K562 (cell line): ENCODE measurements at regions not wholly inside any gene's neighbourhood (a gene's known extent, or its start where the extent isn't known, plus 50 kb on each side); places are given as distances from the start of the nearest gene placed in this dataset.

Source experiments
- ATF1 ChIP-seq, 2 experiments: fragments of 450-650 bp in 1 of 2; IDR thresholded peaks; 2 replicates each; pipeline ENCODE4 v1.6.1; 2016; ENCODE audit warnings: missing compliant biosample characterization in 1 of 2, missing genetic modification characterization in 1 of 2
- BCOR ChIP-seq: fragments of 450-650 bp; IDR thresholded peaks from 2 replicates; pipeline ENCODE4 v1.6.1; 2016
- CBX2 ChIP-seq: fragments of 200-600 bp; sonication (generic); IDR thresholded peaks from one replicate; pipeline ENCODE4 v1.6.1; 2012; ENCODE audit warnings: mild to moderate bottlenecking, low read length, inconsistent platforms; ENCODE audit not compliant: insufficient read depth, poor library complexity, severe bottlenecking
- CREM ChIP-seq: IDR thresholded peaks from 2 replicates; pipeline ENCODE4 v1.6.1; 2014; ENCODE audit warnings: antibody characterized with exemption, low read depth
- ELF4 ChIP-seq: fragments of 450-650 bp; formaldehyde crosslinking; IDR thresholded peaks from 2 replicates; pipeline ENCODE4 v1.4.0; 2022; ENCODE audit warnings: missing genetic modification characterization
- ESRRA ChIP-seq: fragments of 450-650 bp; IDR thresholded peaks from 2 replicates; pipeline ENCODE4 v1.6.1; 2014; ENCODE audit warnings: low read depth, mild to moderate bottlenecking, moderate library complexity, borderline replicate concordance
- HDAC8 ChIP-seq: fragments of 450-650 bp; IDR thresholded peaks from 2 replicates; pipeline ENCODE4 v1.6.1; 2016; ENCODE audit warnings: mild to moderate bottlenecking, missing genetic modification characterization, moderate library complexity, missing compliant biosample characterization
- KDM2B ChIP-seq: fragments of 250-450 bp; sonication (Bioruptor Pico); IDR thresholded peaks from 2 replicates; pipeline ENCODE4 v1.8.0; 2021; ENCODE audit warnings: mild to moderate bottlenecking, moderate library complexity
- KDM5B ChIP-seq: fragments of 200-600 bp; sonication (generic); IDR thresholded peaks from 2 replicates; pipeline ENCODE4 v1.6.1; 2012; ENCODE audit warnings: low read depth, mild to moderate bottlenecking, moderate library complexity, low read length, control low read depth, inconsistent platforms; ENCODE audit not compliant: insufficient replicate concordance
- NCOA1 ChIP-seq: fragments of 450-650 bp; IDR thresholded peaks from 2 replicates; pipeline ENCODE4 v1.6.1; 2016; ENCODE audit warnings: low read depth
- NFE2L1 ChIP-seq: fragments of 450-650 bp; IDR thresholded peaks from 2 replicates; pipeline ENCODE4 v1.6.1; 2016; ENCODE audit warnings: missing genetic modification characterization, low read depth, mild to moderate bottlenecking, missing compliant biosample characterization, moderate library complexity, borderline replicate concordance
- PRMT5 ChIP-seq: sonication (generic); formaldehyde crosslinking; IDR thresholded peaks from 2 replicates; pipeline ENCODE4 v1.5.0; 2020; ENCODE audit warnings: missing genetic modification reagents
- SMARCB1 ChIP-seq: IDR thresholded peaks from 2 replicates; pipeline ENCODE4 v1.6.1; 2011; ENCODE audit warnings: improper control_type of control experiment, low read depth; ENCODE audit not compliant: insufficient read length
- SNIP1 ChIP-seq: fragments of 450-650 bp; IDR thresholded peaks from 2 replicates; pipeline ENCODE4 v1.7.1; 2017; ENCODE audit warnings: low read depth, mild to moderate bottlenecking
- SRSF1 ChIP-seq: fragments of 200-400 bp; formaldehyde crosslinking; IDR thresholded peaks from 2 replicates; pipeline ENCODE4 v1.6.1; 2017; ENCODE audit warnings: mild to moderate bottlenecking, low read depth, low read length, moderate library complexity
- TEAD2 ChIP-seq: fragments of 450-650 bp; IDR thresholded peaks from 2 replicates; pipeline ENCODE4 v1.6.1; 2016; ENCODE audit warnings: missing genetic modification characterization, control low read depth, missing compliant biosample characterization
- TEAD4 ChIP-seq, 2 experiments: sonication (generic) in 1 of 2; formaldehyde crosslinking in 1 of 2; IDR thresholded peaks; 2 replicates each; pipeline versions ENCODE4 v1.6.1 to v1.8.0; 2012 to 2022; ENCODE audit warnings: borderline replicate concordance in 1 of 2, inconsistent platforms in 1 of 2, low read length in 1 of 2, mild to moderate bottlenecking in 1 of 2, missing genetic modification reagents in 1 of 2
- TGIF2 ChIP-seq: sonication (generic); formaldehyde crosslinking; IDR thresholded peaks from 2 replicates; pipeline ENCODE4 v1.8.1; 2022; ENCODE audit warnings: mild to moderate bottlenecking, missing genetic modification reagents, moderate library complexity
- ZNF217 ChIP-seq: sonication (generic); formaldehyde crosslinking; IDR thresholded peaks from 2 replicates; pipeline ENCODE4 v1.8.0; 2022; ENCODE audit warnings: mild to moderate bottlenecking, missing genetic modification reagents
- TF ChIP-seq, protein P1 (sequence below), 3 experiments: fragments of 200-800 bp in 1 of 3; fragments of 250-450 bp in 1 of 3; fragments of 450-650 bp in 1 of 3; sonication (Bioruptor Pico) in 1 of 3; sonication (Bioruptor generic) in 1 of 3; formaldehyde crosslinking in 1 of 3; IDR thresholded peaks; 2 replicates each; pipeline versions ENCODE4 v1.6.1 to v1.8.0; 2016 to 2022; ENCODE audit warnings: mild to moderate bottlenecking in 2 of 3, missing genetic modification characterization in 2 of 3, missing compliant biosample characterization in 1 of 3, moderate library complexity in 1 of 3
- TF ChIP-seq, protein P2 (sequence below): sonication (generic); formaldehyde crosslinking; IDR thresholded peaks from 2 replicates; pipeline ENCODE4 v1.5.0; 2020; ENCODE audit warnings: missing genetic modification reagents
- TF ChIP-seq, protein P3 (sequence below): fragments of 200-800 bp; sonication (Bioruptor generic); IDR thresholded peaks from 2 replicates; pipeline ENCODE4 v1.6.1; 2017; ENCODE audit warnings: missing genetic modification characterization, missing compliant biosample characterization

GRCh38 chr7:57203161-57203791, 71.0 kb upstream of the ZNF479 start (continued):
- TF ChIP-seq, protein P1, sequence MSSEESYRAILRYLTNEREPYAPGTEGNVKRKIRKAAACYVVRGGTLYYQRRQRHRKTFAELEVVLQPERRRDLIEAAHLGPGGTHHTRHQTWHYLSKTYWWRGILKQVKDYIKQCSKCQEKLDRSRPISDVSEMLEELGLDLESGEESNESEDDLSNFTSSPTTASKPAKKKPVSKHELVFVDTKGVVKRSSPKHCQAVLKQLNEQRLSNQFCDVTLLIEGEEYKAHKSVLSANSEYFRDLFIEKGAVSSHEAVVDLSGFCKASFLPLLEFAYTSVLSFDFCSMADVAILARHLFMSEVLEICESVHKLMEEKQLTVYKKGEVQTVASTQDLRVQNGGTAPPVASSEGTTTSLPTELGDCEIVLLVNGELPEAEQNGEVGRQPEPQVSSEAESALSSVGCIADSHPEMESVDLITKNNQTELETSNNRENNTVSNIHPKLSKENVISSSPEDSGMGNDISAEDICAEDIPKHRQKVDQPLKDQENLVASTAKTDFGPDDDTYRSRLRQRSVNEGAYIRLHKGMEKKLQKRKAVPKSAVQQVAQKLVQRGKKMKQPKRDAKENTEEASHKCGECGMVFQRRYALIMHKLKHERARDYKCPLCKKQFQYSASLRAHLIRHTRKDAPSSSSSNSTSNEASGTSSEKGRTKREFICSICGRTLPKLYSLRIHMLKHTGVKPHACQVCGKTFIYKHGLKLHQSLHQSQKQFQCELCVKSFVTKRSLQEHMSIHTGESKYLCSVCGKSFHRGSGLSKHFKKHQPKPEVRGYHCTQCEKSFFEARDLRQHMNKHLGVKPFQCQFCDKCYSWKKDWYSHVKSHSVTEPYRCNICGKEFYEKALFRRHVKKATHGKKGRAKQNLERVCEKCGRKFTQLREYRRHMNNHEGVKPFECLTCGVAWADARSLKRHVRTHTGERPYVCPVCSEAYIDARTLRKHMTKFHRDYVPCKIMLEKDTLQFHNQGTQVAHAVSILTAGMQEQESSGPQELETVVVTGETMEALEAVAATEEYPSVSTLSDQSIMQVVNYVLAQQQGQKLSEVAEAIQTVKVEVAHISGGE (CRISPR knock-in tag; IDR thresholded peaks at IDR 0.05), result no peak
- TF ChIP-seq CREM (peak; percentile 23; the same call in 1 of the 2 replicates), TGIF2 (no peak), KDM2B (CRISPR knock-in tag) (no peak), CBX2 (no peak), TEAD4 (IDR thresholded peaks at IDR 0.05; ENCODE audit: low read length) (no peak), TEAD4 (CRISPR knock-in tag; IDR thresholded peaks at IDR 0.05; ENCODE audit: borderline replicate concordance) (no peak), KDM5B (no peak), ATF1 (CRISPR knock-in tag; IDR thresholded peaks at IDR 0.05) (no peak), ATF1 (tag; IDR thresholded peaks at IDR 0.05) (peak; percentile 25; the same call in 1 of the 2 replicates), PRMT5 (no peak), SMARCB1 (no peak), ESRRA (no peak), HDAC8 (tag) (no peak), NCOA1 (no peak), SRSF1 (no peak), SNIP1 (no peak), ELF4 (no peak), ZNF217 (CRISPR knock-in tag) (no peak), NFE2L1 (tag) (no peak), TEAD2 (no peak), BCOR (no peak)
- TF ChIP-seq, protein P2, sequence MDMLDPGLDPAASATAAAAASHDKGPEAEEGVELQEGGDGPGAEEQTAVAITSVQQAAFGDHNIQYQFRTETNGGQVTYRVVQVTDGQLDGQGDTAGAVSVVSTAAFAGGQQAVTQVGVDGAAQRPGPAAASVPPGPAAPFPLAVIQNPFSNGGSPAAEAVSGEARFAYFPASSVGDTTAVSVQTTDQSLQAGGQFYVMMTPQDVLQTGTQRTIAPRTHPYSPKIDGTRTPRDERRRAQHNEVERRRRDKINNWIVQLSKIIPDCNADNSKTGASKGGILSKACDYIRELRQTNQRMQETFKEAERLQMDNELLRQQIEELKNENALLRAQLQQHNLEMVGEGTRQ (CRISPR knock-in tag), result peak; percentile 90
- TF ChIP-seq, protein P3, sequence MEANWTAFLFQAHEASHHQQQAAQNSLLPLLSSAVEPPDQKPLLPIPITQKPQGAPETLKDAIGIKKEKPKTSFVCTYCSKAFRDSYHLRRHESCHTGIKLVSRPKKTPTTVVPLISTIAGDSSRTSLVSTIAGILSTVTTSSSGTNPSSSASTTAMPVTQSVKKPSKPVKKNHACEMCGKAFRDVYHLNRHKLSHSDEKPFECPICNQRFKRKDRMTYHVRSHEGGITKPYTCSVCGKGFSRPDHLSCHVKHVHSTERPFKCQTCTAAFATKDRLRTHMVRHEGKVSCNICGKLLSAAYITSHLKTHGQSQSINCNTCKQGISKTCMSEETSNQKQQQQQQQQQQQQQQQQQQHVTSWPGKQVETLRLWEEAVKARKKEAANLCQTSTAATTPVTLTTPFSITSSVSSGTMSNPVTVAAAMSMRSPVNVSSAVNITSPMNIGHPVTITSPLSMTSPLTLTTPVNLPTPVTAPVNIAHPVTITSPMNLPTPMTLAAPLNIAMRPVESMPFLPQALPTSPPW (CRISPR knock-in tag), result no peak
